ENCODE measurements at regions not wholly inside any gene's neighbourhood (a gene's known extent, or its start where the extent isn't known, plus 50 kb on each side); places are given as distances from the start of the nearest gene placed in this dataset.
A peak's percentile ranks its signal among the peaks of the same experiment; 100 is the strongest.

- TF ChIP-seq EP300 (IDR thresholded peaks at IDR 0.05; ENCODE audit: borderline replicate concordance) (no peak), TCF12 (IDR thresholded peaks at IDR 0.05; ENCODE audit: low read depth) (no peak), YY1 (IDR thresholded peaks at IDR 0.05; ENCODE audit: low read depth) (no peak)
These were observed 84.2 kb upstream of the WNT7B start for GRCh38 chr22:46061124-46061500.

GRCh38 chr22:46061501-46062231 is 84.7 kb upstream of the WNT7B start:
- no peak for TF ChIP-seq MAX (IDR thresholded peaks at IDR 0.05)
- no peak for TF ChIP-seq FOXM1 (IDR thresholded peaks at IDR 0.05; ENCODE audit: borderline replicate concordance, low read depth)
- TF ChIP-seq CEBPB (IDR thresholded peaks at IDR 0.05), result no peak
- TF ChIP-seq TEAD4 (IDR thresholded peaks at IDR 0.05), result no peak
- TF ChIP-seq NFIC (IDR thresholded peaks at IDR 0.05), result no peak
- no peak for TF ChIP-seq RAD21 (IDR thresholded peaks at IDR 0.05; ENCODE audit: low read depth)
- no peak for TF ChIP-seq REST (IDR thresholded peaks at IDR 0.05; ENCODE audit: low read depth)

- no peak for TF ChIP-seq ZBTB7A (IDR thresholded peaks at IDR 0.05; ENCODE audit: low read depth)
- TF ChIP-seq YY1 (IDR thresholded peaks at IDR 0.05; ENCODE audit: low read depth), result no peak
- no peak for TF ChIP-seq EP300 (IDR thresholded peaks at IDR 0.05; ENCODE audit: borderline replicate concordance)
- TF ChIP-seq FOXM1 (IDR thresholded peaks at IDR 0.05; ENCODE audit: borderline replicate concordance, low read depth), result no peak
- TF ChIP-seq TCF12 (IDR thresholded peaks at IDR 0.05; ENCODE audit: low read depth), result no peak
- TF ChIP-seq USF1 (IDR thresholded peaks at IDR 0.05), result no peak
- TF ChIP-seq RAD21 (IDR thresholded peaks at IDR 0.05; ENCODE audit: low read depth), result no peak
- TF ChIP-seq NFIC (IDR thresholded peaks at IDR 0.05), result no peak
- TF ChIP-seq TAF1 (IDR thresholded peaks at IDR 0.05; ENCODE audit: low read depth), result no peak
- TF ChIP-seq TEAD4 (IDR thresholded peaks at IDR 0.05), result no peak
- no peak for TF ChIP-seq CREB1 (IDR thresholded peaks at IDR 0.05; ENCODE audit: low read depth)
- TF ChIP-seq MAX (IDR thresholded peaks at IDR 0.05), result no peak
These were observed 85.3 kb upstream of the WNT7B start for GRCh38 chr22:46062232-46062615.

GRCh38 chr22:46062971-46063631 is 86.1 kb upstream of the WNT7B start:
- TF ChIP-seq REST (IDR thresholded peaks at IDR 0.05; ENCODE audit: low read depth), result no peak
- no peak for TF ChIP-seq FOXM1 (IDR thresholded peaks at IDR 0.05; ENCODE audit: borderline replicate concordance, low read depth)
- TF ChIP-seq EP300 (IDR thresholded peaks at IDR 0.05; ENCODE audit: borderline replicate concordance), result no peak
- no peak for TF ChIP-seq CEBPB (IDR thresholded peaks at IDR 0.05)
- TF ChIP-seq EGR1 (IDR thresholded peaks at IDR 0.05), result no peak
- no peak for TF ChIP-seq YY1 (IDR thresholded peaks at IDR 0.05; ENCODE audit: low read depth)
- no peak for TF ChIP-seq USF1 (IDR thresholded peaks at IDR 0.05)
- TF ChIP-seq RAD21 (IDR thresholded peaks at IDR 0.05; ENCODE audit: low read depth), result no peak
- TF ChIP-seq TAF1 (IDR thresholded peaks at IDR 0.05; ENCODE audit: low read depth), result no peak

GRCh38 chr22:46063846-46064227 is 86.5 kb upstream of the PPARA start:
- peak; percentile 84 for TF ChIP-seq MAX (IDR thresholded peaks at IDR 0.05)
- TF ChIP-seq TCF12 (IDR thresholded peaks at IDR 0.05; ENCODE audit: low read depth), result no peak
- TF ChIP-seq USF1 (IDR thresholded peaks at IDR 0.05), result peak; percentile 91
- no peak for TF ChIP-seq TAF1 (IDR thresholded peaks at IDR 0.05; ENCODE audit: low read depth)
- no peak for TF ChIP-seq RAD21 (IDR thresholded peaks at IDR 0.05; ENCODE audit: low read depth)
